H1 (cell line): ENCODE measurements at regions not wholly inside any gene's neighbourhood (a gene's known extent, or its start where the extent isn't known, plus 50 kb on each side); places are given as distances from the start of the nearest gene placed in this dataset.

ENCODE experiments used
- CTCF ChIA-PET: fragments of 300-600 bp; sonication (Branson Sonifier 250); formaldehyde crosslinking; loops from one replicate; lab custom pipeline; 2021; ENCODE audit not compliant: partially characterized antibody; lab: Charles Lee
- POLR2A ChIA-PET: fragments of 300-600 bp; sonication (Branson Sonifier 250); formaldehyde crosslinking; loops from one replicate; lab custom pipeline; 2021; ENCODE audit warnings: inconsistent platforms; ENCODE audit not compliant: partially characterized antibody; lab: Charles Lee
- DNase-seq, 2 experiments: peaks; one replicate each; pipeline versions ENCODE4 v3.0.0 to v3.0.0-alpha.2; 2010 to 2022; ENCODE audit warnings: low spot score in 2 of 2, low read depth in 1 of 2, mixed read lengths in 1 of 2
- FAIRE-seq: peaks from 2 replicates; lab custom pipeline; 2011; peaks lifted over from hg19 to GRCh38; lab: Jason Lieb, UNC
- H2AFZ ChIP-seq: 2 replicates; pipeline ENCODE4 v1.8.1; 2012; ENCODE audit warnings: low read length, inconsistent platforms
- H2AK5ac ChIP-seq: 2 replicates; pipeline ENCODE4 v1.6.1; 2013; ENCODE audit warnings: low read depth, low read length
- H2BK120ac ChIP-seq: replicated peaks from 2 replicates; pipeline ENCODE3; 2013; ENCODE audit warnings: low read depth, low read length, inconsistent platforms
- H2BK12ac ChIP-seq: 2 replicates; pipeline ENCODE4 v1.6.1; 2013; ENCODE audit warnings: low read depth, low read length
- H2BK15ac ChIP-seq: 2 replicates; pipeline ENCODE4 v1.6.1; 2013; ENCODE audit warnings: low read length
- H2BK20ac ChIP-seq: 2 replicates; pipeline ENCODE4 v1.6.1; 2013; ENCODE audit warnings: low read length
- H2BK5ac ChIP-seq: 2 replicates; pipeline ENCODE4 v1.6.1; 2013; ENCODE audit warnings: low read depth, low read length
- H3K14ac ChIP-seq: 2 replicates; pipeline ENCODE4 v1.6.1; 2013; ENCODE audit warnings: inconsistent platforms; ENCODE audit not compliant: insufficient read length
- H3K18ac ChIP-seq: 2 replicates; pipeline ENCODE4 v1.6.1; 2013; ENCODE audit warnings: low read length; ENCODE audit errors: extremely low read depth
- H3K23ac ChIP-seq: 2 replicates; pipeline ENCODE4 v1.6.1; 2013; ENCODE audit warnings: inconsistent platforms; ENCODE audit not compliant: insufficient read length
- H3K23me2 ChIP-seq: 2 replicates; pipeline ENCODE4 v1.6.1; 2013; ENCODE audit warnings: low read depth, low read length
- H3K27ac ChIP-seq: 2 replicates; pipeline ENCODE4 v1.6.1; 2011; ENCODE audit warnings: low read depth, low read length, inconsistent platforms
- H3K27me3 ChIP-seq, 4 experiments: replicated peaks in 1 of 4; 1 replicate in 1 of 4; 2 replicates in 3 of 4; pipeline versions ENCODE4 v1.6.1 to v1.8.1; 2011 to 2013; ENCODE audit warnings: low read length in 3 of 4, mild to moderate bottlenecking in 3 of 4, inconsistent platforms in 2 of 4, mixed read lengths in 2 of 4, moderate library complexity in 1 of 4; ENCODE audit not compliant: control insufficient read depth in 3 of 4, insufficient read depth in 3 of 4; ENCODE audit errors: extremely low read depth in 1 of 4
- H3K36me3 ChIP-seq, 4 experiments: 2 replicates each; pipeline versions ENCODE4 v1.6.1 to v1.8.1; 2011 to 2013; ENCODE audit warnings: mild to moderate bottlenecking in 4 of 4, low read length in 3 of 4, moderate library complexity in 2 of 4, control low read depth in 1 of 4, inconsistent platforms in 1 of 4; ENCODE audit not compliant: insufficient read depth in 4 of 4, control insufficient read depth in 2 of 4
- H3K4ac ChIP-seq: replicated peaks from 2 replicates; pipeline ENCODE3; 2013; ENCODE audit warnings: low read length, low read depth, mixed read lengths, inconsistent platforms; ENCODE audit not compliant: insufficient read length
- H3K4me1 ChIP-seq, 4 experiments: replicated peaks in 1 of 4; 1 replicate in 1 of 4; 2 replicates in 3 of 4; pipeline versions ENCODE4 v1.6.1 to v1.8.1; 2011 to 2013; ENCODE audit warnings: low read length in 3 of 4, inconsistent platforms in 2 of 4, mixed read lengths in 1 of 4; ENCODE audit not compliant: insufficient read depth in 4 of 4, control insufficient read depth in 3 of 4
- H3K4me2 ChIP-seq, 2 experiments: 2 replicates each; pipeline versions ENCODE4 v1.6.1 to v1.8.1; 2011 to 2013; ENCODE audit warnings: low read depth in 2 of 2, low read length in 2 of 2, control low read depth in 1 of 2, inconsistent platforms in 1 of 2, mild to moderate bottlenecking in 1 of 2; ENCODE audit not compliant: insufficient read depth in 1 of 2
- H3K4me3 ChIP-seq, 4 experiments: fragments of 200-600, 300-600 bp in 1 of 4; sonication (generic), shearing (Covaris generic), sonication (Bioruptor Twin) in 1 of 4; 2 replicates each; pipeline versions ENCODE4 v1.5.1 to v1.8.1; 2011 to 2016; ENCODE audit warnings: low read length in 4 of 4, low read depth in 3 of 4, control low read depth in 2 of 4, inconsistent platforms in 2 of 4, mild to moderate bottlenecking in 2 of 4, mixed read lengths in 1 of 4, moderate library complexity in 1 of 4; ENCODE audit not compliant: insufficient read depth in 2 of 4; ENCODE audit errors: extremely low read depth in 1 of 4
- H3K56ac ChIP-seq: replicated peaks from 2 replicates; pipeline ENCODE3; 2013; ENCODE audit warnings: low read depth, mild to moderate bottlenecking, mixed read lengths, low read length, inconsistent platforms; ENCODE audit not compliant: insufficient read length
- H3K79me1 ChIP-seq: 2 replicates; pipeline ENCODE4 v1.6.1; 2013; ENCODE audit warnings: low read depth, low read length, control low read depth
- H3K79me2 ChIP-seq, 2 experiments: 2 replicates each; pipeline versions ENCODE4 v1.6.1 to v1.8.1; 2012 to 2013; ENCODE audit warnings: low read length in 2 of 2, mild to moderate bottlenecking in 2 of 2, inconsistent platforms in 1 of 2; ENCODE audit not compliant: insufficient read depth in 2 of 2, control insufficient read depth in 1 of 2
- H3K9ac ChIP-seq, 4 experiments: replicated peaks in 1 of 4; 1 replicate in 1 of 4; 2 replicates in 3 of 4; pipeline versions ENCODE4 v1.6.1 to v1.8.1; 2011 to 2013; ENCODE audit warnings: low read depth in 3 of 4, low read length in 3 of 4, control low read depth in 2 of 4, mild to moderate bottlenecking in 2 of 4, moderate library complexity in 2 of 4, inconsistent platforms in 1 of 4; ENCODE audit errors: extremely low read depth in 1 of 4
- H3K9me3 ChIP-seq, 2 experiments: 2 replicates each; pipeline versions ENCODE4 v1.6.1 to v1.8.1; 2012 to 2013; ENCODE audit warnings: mild to moderate bottlenecking in 2 of 2, moderate library complexity in 2 of 2, control low read depth in 1 of 2, inconsistent platforms in 1 of 2, low read depth in 1 of 2, low read length in 1 of 2, mixed read lengths in 1 of 2; ENCODE audit not compliant: insufficient read depth in 2 of 2
- H4K20me1 ChIP-seq, 2 experiments: replicated peaks in 1 of 2; 2 replicates each; pipeline versions ENCODE3 to v1.8.1; 2011 to 2013; ENCODE audit warnings: inconsistent platforms in 2 of 2, low read length in 2 of 2, mild to moderate bottlenecking in 1 of 2; ENCODE audit not compliant: insufficient read depth in 2 of 2, control insufficient read depth in 1 of 2
- H4K5ac ChIP-seq: 2 replicates; pipeline ENCODE4 v1.6.1; 2013; ENCODE audit warnings: low read length, low read depth, mixed read lengths, inconsistent platforms; ENCODE audit not compliant: insufficient read length
- H4K8ac ChIP-seq: 2 replicates; pipeline ENCODE4 v1.8.0; 2013; ENCODE audit warnings: mild to moderate bottlenecking, moderate library complexity, low read length, inconsistent platforms; ENCODE audit not compliant: insufficient read depth; ENCODE audit errors: extremely low read depth
- H4K91ac ChIP-seq: replicated peaks from 2 replicates; pipeline ENCODE3; 2013; ENCODE audit warnings: low read length, mixed read lengths, inconsistent platforms; ENCODE audit not compliant: insufficient read length
- BCL11A ChIP-seq, 2 experiments: IDR thresholded peaks; one replicate each; pipeline ENCODE4 v1.6.1; 2011; ENCODE audit warnings: low read depth in 2 of 2, low read length in 2 of 2, mild to moderate bottlenecking in 2 of 2
- CBX5 ChIP-seq: fragments of 300-800, 300-1000 bp; sonication (generic); IDR thresholded peaks from 2 replicates; pipeline ENCODE4 v1.7.1; 2016; ENCODE audit warnings: antibody characterized with exemption, low read length, low read depth
- CEBPB ChIP-seq: IDR thresholded peaks from 2 replicates; pipeline ENCODE4 v1.6.1; 2012; ENCODE audit warnings: low read depth, low read length
- KDM4A ChIP-seq: IDR thresholded peaks from one replicate; pipeline ENCODE4 v1.7.1; 2012; ENCODE audit warnings: low read depth, mild to moderate bottlenecking, moderate library complexity, low read length, inconsistent platforms; ENCODE audit not compliant: severe bottlenecking
- KDM5A ChIP-seq: fragments of 200-600 bp; IDR thresholded peaks from 2 replicates; pipeline ENCODE4 v1.7.1; 2012; ENCODE audit warnings: mild to moderate bottlenecking, low read length, inconsistent platforms, mixed read lengths
- PHF8 ChIP-seq: fragments of 200-600 bp; sonication (generic); conservative IDR thresholded peaks from 2 replicates; pipeline ENCODE4 v1.7.1; 2012; ENCODE audit warnings: low read depth, mild to moderate bottlenecking, inconsistent platforms, low read length, moderate library complexity
- TAF7 ChIP-seq: optimal IDR thresholded peaks from 2 replicates; pipeline ENCODE3; 2011; ENCODE audit warnings: low read depth, mild to moderate bottlenecking, inconsistent platforms, low read length, moderate library complexity, borderline replicate concordance
- ZNF274 ChIP-seq: IDR thresholded peaks from 2 replicates; pipeline ENCODE4 v1.7.0; 2012; ENCODE audit warnings: low read length, borderline replicate concordance; ENCODE audit errors: extremely low read depth
- WGBS, 2 experiments: shearing (Covaris generic) in 1 of 2; methylation state at CpG; one replicate each; pipeline versions ENCODE4 v1.1.6 to v1.1.7; 2013 to 2015; ENCODE audit warnings: low lambda C conversion rate in 2 of 2, mixed read lengths in 2 of 2, inconsistent platforms in 1 of 2, low coverage in 1 of 2, missing lambda C conversion rate in 1 of 2; ENCODE audit not compliant: insufficient replicate concordance in 2 of 2, insufficient coverage in 1 of 2, insufficient read length in 1 of 2; ENCODE audit errors: extremely low coverage in 1 of 2, missing lambda C conversion rate in 1 of 2; 5-methylcytosine and 5-hydroxymethylcytosine counted together

DNA sequence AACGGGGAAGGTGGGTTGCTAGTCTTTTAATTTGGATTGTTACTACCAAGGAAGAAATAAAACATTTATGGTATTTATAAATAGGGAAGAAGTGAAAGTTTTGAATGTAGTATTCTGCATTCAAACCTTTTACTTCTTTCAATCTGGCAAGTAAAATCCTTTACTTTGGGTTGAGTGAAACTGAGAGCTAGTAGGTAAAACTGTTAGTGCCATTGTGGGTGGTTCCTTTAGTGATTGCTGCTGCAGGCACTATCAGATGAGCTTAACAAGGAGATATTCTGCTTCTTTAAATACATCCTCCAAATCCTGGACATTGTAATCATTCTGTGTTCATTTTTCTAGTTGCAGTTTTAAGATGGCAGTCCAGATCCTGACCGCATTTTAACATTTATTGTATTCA lies 650.9 kb upstream of the PCDH10 start:
- Histone ChIP-seq H2AK5ac (no peak overlapping the region), H2BK15ac (no peak overlapping the region), H3K14ac (no peak overlapping the region), H3K9ac (no peak overlapping the region), H2BK12ac (no peak overlapping the region; the same call in 1 of the 2 replicates), H4K20me1 (no peaks in the 10 kb centered on the region), H3K79me2 (no peaks in the 10 kb centered on the region), H3K36me3 (no peaks in the 10 kb centered on the region), H3K4me2 (no peak overlapping the region), H3K27me3 (no peaks in the 10 kb centered on the region), H3K4me1 (peaks cover 0 to 19% (median 9%) of the 10 kb centered on the region in 4 experiments; a peak in 4 of 7 replicates), H3K18ac (no peak overlapping the region), H2AFZ (no peak overlapping the region), H4K91ac (peak overlapping the region; percentile 97), H3K4me3 (no peak overlapping the region), H2BK20ac (peak overlapping the region; percentile 62; the same call in 1 of the 2 replicates), H3K56ac (no peak overlapping the region), H3K9me3 (no peaks in the 10 kb centered on the region), H3K23me2 (no peaks in the 10 kb centered on the region), H3K4ac (peak overlapping the region; percentile 96), H3K27ac (no peak overlapping the region), H2BK120ac (peak overlapping the region; percentile 99), H3K79me1 (no peaks in the 10 kb centered on the region), H3K23ac (no peak overlapping the region), H4K8ac (no peak overlapping the region), H2BK5ac (peak overlapping the region; percentile 63; the same call in 1 of the 2 replicates), H4K5ac (no peak overlapping the region)
- DNase-seq (no peak), FAIRE-seq (no peak)
- POLR2A ChIA-PET, result no interaction called here
- CTCF ChIA-PET, result interaction anchor here (1.0 to 1.3 kb wide), 4 partner anchors 14 to 165 kb away, joined by 3 to 5 read pairs (median 3); no protein-coding TSS in a partner anchor
- 88% methylated on average over 2 of the region's 2 CpGs; no CpG with 5 or more reads in 1 of the 2 experiments for WGBS, 2 experiments
- TF ChIP-seq TAF7, result no peak
- no peak for TF ChIP-seq BCL11A (IDR thresholded peaks at IDR 0.05; ENCODE audit: low read depth in 2 of 2, low read length in 2 of 2)
- no peak for TF ChIP-seq KDM4A
- no peak for TF ChIP-seq CEBPB
- no peak for TF ChIP-seq ZNF274
- TF ChIP-seq PHF8, result no peak
- no peak for TF ChIP-seq KDM5A
- TF ChIP-seq CBX5, result no peak
